ENCODE measurements at regions not wholly inside any gene's neighbourhood (a gene's known extent, or its start where the extent isn't known, plus 50 kb on each side); places are given as distances from the start of the nearest gene placed in this dataset.

DNA sequence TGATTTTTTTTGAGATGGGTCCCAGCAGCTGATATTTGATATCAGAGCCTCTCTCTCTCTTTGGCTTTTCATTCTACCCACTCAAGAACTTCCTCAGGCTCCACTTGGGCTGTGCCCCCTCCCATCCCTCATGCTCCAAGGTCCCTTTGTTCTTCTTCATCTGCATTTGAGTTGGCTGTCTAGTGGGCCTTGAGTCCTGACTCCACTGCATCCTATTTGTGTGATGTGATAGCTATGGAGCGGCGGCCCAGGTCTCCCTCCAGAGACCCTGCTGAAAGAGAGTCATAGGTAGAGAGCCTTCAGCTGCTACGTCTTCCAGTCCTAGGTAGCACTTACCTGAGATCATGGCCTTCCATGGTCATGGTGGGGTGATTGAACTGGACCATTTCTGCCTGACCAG is 123.1 kb upstream of the VRK1 start:
- WGBS = 61% methylated on average over 3 of the region's 3 CpGs

GRCh38 chr14:96676166-96676565 is 121.0 kb upstream of the VRK1 start:
- Histone ChIP-seq H3K27me3 (ENCODE audit: control insufficient read depth in 4 of 4, insufficient read depth in 4 of 4, low read length in 3 of 4) (no peaks in the 10 kb centered on the region), H3K4me1 (ENCODE audit: control insufficient read depth in 4 of 4, insufficient read depth in 4 of 4, low read length in 3 of 4) (no peaks in the 10 kb centered on the region), H3K9ac (ENCODE audit: low read depth in 1 of 2, low read length in 2 of 2) (no peak overlapping the region), H3K4me3 (ENCODE audit: low read depth in 1 of 3, low read length in 3 of 3) (no peak overlapping the region), H3K9me3 (ENCODE audit: control insufficient read depth in 4 of 4, low read length in 3 of 4) (peaks cover 0 to 2% (median 0%) of the 10 kb centered on the region in 4 donors), H3K36me3 (ENCODE audit: control insufficient read depth in 4 of 4, insufficient read depth in 3 of 4, low read depth in 1 of 4, low read length in 3 of 4) (no peaks in the 10 kb centered on the region), H3K27ac (ENCODE audit: low read depth in 1 of 2, low read length in 2 of 2) (no peak overlapping the region)
- no peak for DNase-seq (ENCODE audit: low spot score)
- TF ChIP-seq, protein P1, sequence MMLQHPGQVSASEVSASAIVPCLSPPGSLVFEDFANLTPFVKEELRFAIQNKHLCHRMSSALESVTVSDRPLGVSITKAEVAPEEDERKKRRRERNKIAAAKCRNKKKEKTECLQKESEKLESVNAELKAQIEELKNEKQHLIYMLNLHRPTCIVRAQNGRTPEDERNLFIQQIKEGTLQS (IDR thresholded peaks at IDR 0.05) = no peak
- no peak for TF ChIP-seq FOXA2 (IDR thresholded peaks at IDR 0.05)
- TF ChIP-seq RAD21 (IDR thresholded peaks at IDR 0.05) = no peak
- TF ChIP-seq, protein P2, sequence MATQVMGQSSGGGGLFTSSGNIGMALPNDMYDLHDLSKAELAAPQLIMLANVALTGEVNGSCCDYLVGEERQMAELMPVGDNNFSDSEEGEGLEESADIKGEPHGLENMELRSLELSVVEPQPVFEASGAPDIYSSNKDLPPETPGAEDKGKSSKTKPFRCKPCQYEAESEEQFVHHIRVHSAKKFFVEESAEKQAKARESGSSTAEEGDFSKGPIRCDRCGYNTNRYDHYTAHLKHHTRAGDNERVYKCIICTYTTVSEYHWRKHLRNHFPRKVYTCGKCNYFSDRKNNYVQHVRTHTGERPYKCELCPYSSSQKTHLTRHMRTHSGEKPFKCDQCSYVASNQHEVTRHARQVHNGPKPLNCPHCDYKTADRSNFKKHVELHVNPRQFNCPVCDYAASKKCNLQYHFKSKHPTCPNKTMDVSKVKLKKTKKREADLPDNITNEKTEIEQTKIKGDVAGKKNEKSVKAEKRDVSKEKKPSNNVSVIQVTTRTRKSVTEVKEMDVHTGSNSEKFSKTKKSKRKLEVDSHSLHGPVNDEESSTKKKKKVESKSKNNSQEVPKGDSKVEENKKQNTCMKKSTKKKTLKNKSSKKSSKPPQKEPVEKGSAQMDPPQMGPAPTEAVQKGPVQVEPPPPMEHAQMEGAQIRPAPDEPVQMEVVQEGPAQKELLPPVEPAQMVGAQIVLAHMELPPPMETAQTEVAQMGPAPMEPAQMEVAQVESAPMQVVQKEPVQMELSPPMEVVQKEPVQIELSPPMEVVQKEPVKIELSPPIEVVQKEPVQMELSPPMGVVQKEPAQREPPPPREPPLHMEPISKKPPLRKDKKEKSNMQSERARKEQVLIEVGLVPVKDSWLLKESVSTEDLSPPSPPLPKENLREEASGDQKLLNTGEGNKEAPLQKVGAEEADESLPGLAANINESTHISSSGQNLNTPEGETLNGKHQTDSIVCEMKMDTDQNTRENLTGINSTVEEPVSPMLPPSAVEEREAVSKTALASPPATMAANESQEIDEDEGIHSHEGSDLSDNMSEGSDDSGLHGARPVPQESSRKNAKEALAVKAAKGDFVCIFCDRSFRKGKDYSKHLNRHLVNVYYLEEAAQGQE (IDR thresholded peaks at IDR 0.05) = no peak
- TF ChIP-seq RXRA (IDR thresholded peaks at IDR 0.05) = no peak
- no peak for TF ChIP-seq FOXA1 (IDR thresholded peaks at IDR 0.05)
- TF ChIP-seq EGR1 (IDR thresholded peaks at IDR 0.05; ENCODE audit: low read depth in 2 of 2) = no peak
- TF ChIP-seq, protein P3, sequence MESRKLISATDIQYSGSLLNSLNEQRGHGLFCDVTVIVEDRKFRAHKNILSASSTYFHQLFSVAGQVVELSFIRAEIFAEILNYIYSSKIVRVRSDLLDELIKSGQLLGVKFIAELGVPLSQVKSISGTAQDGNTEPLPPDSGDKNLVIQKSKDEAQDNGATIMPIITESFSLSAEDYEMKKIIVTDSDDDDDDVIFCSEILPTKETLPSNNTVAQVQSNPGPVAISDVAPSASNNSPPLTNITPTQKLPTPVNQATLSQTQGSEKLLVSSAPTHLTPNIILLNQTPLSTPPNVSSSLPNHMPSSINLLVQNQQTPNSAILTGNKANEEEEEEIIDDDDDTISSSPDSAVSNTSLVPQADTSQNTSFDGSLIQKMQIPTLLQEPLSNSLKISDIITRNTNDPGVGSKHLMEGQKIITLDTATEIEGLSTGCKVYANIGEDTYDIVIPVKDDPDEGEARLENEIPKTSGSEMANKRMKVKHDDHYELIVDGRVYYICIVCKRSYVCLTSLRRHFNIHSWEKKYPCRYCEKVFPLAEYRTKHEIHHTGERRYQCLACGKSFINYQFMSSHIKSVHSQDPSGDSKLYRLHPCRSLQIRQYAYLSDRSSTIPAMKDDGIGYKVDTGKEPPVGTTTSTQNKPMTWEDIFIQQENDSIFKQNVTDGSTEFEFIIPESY (IDR thresholded peaks at IDR 0.05) = no peak
- TF ChIP-seq, protein P4, sequence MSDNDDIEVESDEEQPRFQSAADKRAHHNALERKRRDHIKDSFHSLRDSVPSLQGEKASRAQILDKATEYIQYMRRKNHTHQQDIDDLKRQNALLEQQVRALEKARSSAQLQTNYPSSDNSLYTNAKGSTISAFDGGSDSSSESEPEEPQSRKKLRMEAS (IDR thresholded peaks at IDR 0.05) = no peak
- TF ChIP-seq HNF4A (conservative IDR thresholded peaks at IDR 0.05) = no peak
- no peak for TF ChIP-seq JUND (IDR thresholded peaks at IDR 0.05)
- no peak for TF ChIP-seq TAF1 (conservative IDR thresholded peaks at IDR 0.05)
- TF ChIP-seq GABPA (IDR thresholded peaks at IDR 0.05 in 1 of 2, conservative IDR thresholded peaks at IDR 0.05 in 1 of 2) = no peak
- no peak for TF ChIP-seq HNF4G (IDR thresholded peaks at IDR 0.05)
- TF ChIP-seq YY1 (IDR thresholded peaks at IDR 0.05) = no peak
- TF ChIP-seq CTCF (IDR thresholded peaks at IDR 0.05; ENCODE audit: low read depth, low read length, missing input control) = no peak
- TF ChIP-seq SP1 (IDR thresholded peaks at IDR 0.05) = no peak
- no peak for TF ChIP-seq NR2F2 (IDR thresholded peaks at IDR 0.05)

More for the DNA sequence above, 123.1 kb upstream of the VRK1 start:
- Histone ChIP-seq H3K27ac (ENCODE audit: low read depth in 1 of 2, low read length in 2 of 2) (no peak overlapping the region), H3K9ac (ENCODE audit: low read depth in 1 of 2, low read length in 2 of 2) (no peak overlapping the region), H3K4me1 (ENCODE audit: control insufficient read depth in 4 of 4, insufficient read depth in 4 of 4, low read length in 3 of 4) (no peaks in the 10 kb centered on the region), H3K27me3 (ENCODE audit: control insufficient read depth in 4 of 4, insufficient read depth in 4 of 4, low read length in 3 of 4) (no peaks in the 10 kb centered on the region), H3K9me3 (ENCODE audit: control insufficient read depth in 4 of 4, low read length in 3 of 4) (no peaks in the 10 kb centered on the region), H3K4me3 (ENCODE audit: low read depth in 1 of 3, low read length in 3 of 3) (no peak overlapping the region), H3K36me3 (ENCODE audit: control insufficient read depth in 4 of 4, insufficient read depth in 3 of 4, low read depth in 1 of 4, low read length in 3 of 4) (no peaks in the 10 kb centered on the region)
- no peak for DNase-seq (ENCODE audit: low spot score)
- TF ChIP-seq JUND (IDR thresholded peaks at IDR 0.05) (no peak), TAF1 (conservative IDR thresholded peaks at IDR 0.05) (no peak), YY1 (IDR thresholded peaks at IDR 0.05) (no peak), FOXA1 (IDR thresholded peaks at IDR 0.05) (no peak), FOXA2 (IDR thresholded peaks at IDR 0.05) (no peak), NR2F2 (IDR thresholded peaks at IDR 0.05) (no peak)
- TF ChIP-seq, protein P2 (IDR thresholded peaks at IDR 0.05) = no peak
